ENCODE measurements at regions not wholly inside any gene's neighbourhood (a gene's known extent, or its start where the extent isn't known, plus 50 kb on each side); places are given as distances from the start of the nearest gene placed in this dataset.

DNA sequence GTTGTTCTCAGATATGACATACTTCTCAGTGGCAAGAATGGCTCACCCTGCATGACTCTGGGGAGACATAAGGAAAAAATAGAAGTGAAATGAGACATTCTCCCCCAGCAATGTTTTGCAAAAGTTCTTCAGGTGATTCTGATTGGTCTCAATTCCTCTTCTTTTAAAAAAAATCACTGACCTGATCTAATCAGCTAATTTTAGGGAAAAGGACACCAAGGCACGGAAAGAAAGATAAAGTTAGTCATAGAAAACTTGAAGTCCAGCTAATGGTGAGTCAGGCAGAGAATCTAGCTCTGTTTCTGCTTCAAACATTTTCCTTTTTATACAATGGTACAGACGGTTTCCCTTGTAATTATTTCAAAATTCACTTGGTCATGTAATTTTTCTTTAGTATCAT, 1018.9 kb upstream of the ARRDC3 start:
- Histone ChIP-seq H3K27me3 (ENCODE audit: insufficient read depth, low read length, poor library complexity, severe bottlenecking) (no peaks in the 10 kb centered on the region), H3K9me2 (replicated peaks; ENCODE audit: low read depth, low read length) (no peaks in the 10 kb centered on the region), H3K4me3 (ENCODE audit: low read length, poor library complexity, severe bottlenecking) (no peak overlapping the region), H3K36me3 (ENCODE audit: insufficient read depth, low read length) (no peaks in the 10 kb centered on the region), H3K4me1 (ENCODE audit: insufficient read depth, low read length, poor library complexity, severe bottlenecking) (no peaks in the 10 kb centered on the region), H3K9ac (ENCODE audit: low read depth, low read length, poor library complexity, severe bottlenecking) (no peak overlapping the region), H3K4me2 (ENCODE audit: low read depth, low read length, poor library complexity, severe bottlenecking) (no peak overlapping the region), H3K79me2 (ENCODE audit: insufficient read depth, low read length) (no peaks in the 10 kb centered on the region), H3F3A (ENCODE audit: low read depth) (no peaks in the 10 kb centered on the region), H4K20me1 (ENCODE audit: insufficient read depth, low read length, poor library complexity, severe bottlenecking) (no peaks in the 10 kb centered on the region), H3K9me3 (ENCODE audit: insufficient read depth, low read depth, low read length) (no peaks in the 10 kb centered on the region), H2AFZ (ENCODE audit: low read length) (no peak overlapping the region)
- TF ChIP-seq CTCF (conservative IDR thresholded peaks at IDR 0.05; ENCODE audit: low read length) (no peak), EZH2phosphoT487 (IDR thresholded peaks at IDR 0.05; ENCODE audit: borderline replicate concordance) (no peak)

GRCh38 chr5:92401492-92401891, 1018.4 kb upstream of the ARRDC3 start:
- no peak overlapping the region for H3K4me2 ChIP-seq (ENCODE audit: low read depth, low read length, poor library complexity, severe bottlenecking)

DNA sequence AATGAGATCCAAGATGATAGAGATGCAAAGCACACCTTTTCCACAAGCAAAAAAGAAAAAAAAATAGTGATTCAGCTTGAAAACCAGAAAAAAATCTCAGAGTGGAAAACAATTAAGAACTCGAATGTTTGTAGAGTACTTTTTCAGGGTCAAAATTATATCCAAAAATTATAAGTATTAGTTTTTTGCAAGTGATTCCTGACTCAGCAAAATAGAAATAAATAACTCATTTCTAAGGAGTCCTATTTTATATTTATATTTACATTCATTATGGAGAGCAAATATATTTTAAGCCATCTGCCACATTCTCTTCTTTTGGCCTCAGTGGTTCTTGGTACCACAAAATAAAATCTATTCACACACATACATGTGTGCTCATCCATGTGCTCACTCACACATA, 1011.8 kb upstream of the ARRDC3 start:
- Histone ChIP-seq H3K27me3 (ENCODE audit: insufficient read depth, low read length, poor library complexity, severe bottlenecking) (no peaks in the 10 kb centered on the region), H3K36me3 (ENCODE audit: insufficient read depth, low read length) (no peaks in the 10 kb centered on the region)

More at GRCh38 chr5:92401492-92401891, 1018.4 kb upstream of the ARRDC3 start:
- no peak overlapping the region for H3K9ac ChIP-seq (ENCODE audit: low read depth, low read length, poor library complexity, severe bottlenecking)
- no peaks in the 10 kb centered on the region for H3K79me2 ChIP-seq (ENCODE audit: insufficient read depth, low read length)
- H3K9me2 ChIP-seq (replicated peaks; ENCODE audit: low read depth, low read length) = no peaks in the 10 kb centered on the region
- no peaks in the 10 kb centered on the region for H3K36me3 ChIP-seq (ENCODE audit: insufficient read depth, low read length)
- no peaks in the 10 kb centered on the region for H4K20me1 ChIP-seq (ENCODE audit: insufficient read depth, low read length, poor library complexity, severe bottlenecking)
- TF ChIP-seq EZH2phosphoT487 (IDR thresholded peaks at IDR 0.05; ENCODE audit: borderline replicate concordance) = no peak
- TF ChIP-seq CTCF (conservative IDR thresholded peaks at IDR 0.05; ENCODE audit: low read length) = no peak
- no peak overlapping the region for H2AFZ ChIP-seq (ENCODE audit: low read length)
- H3K27me3 ChIP-seq (ENCODE audit: insufficient read depth, low read length, poor library complexity, severe bottlenecking) = no peaks in the 10 kb centered on the region
- H3K9me3 ChIP-seq (ENCODE audit: insufficient read depth, low read depth, low read length) = no peaks in the 10 kb centered on the region
- no peak overlapping the region for H3K4me3 ChIP-seq (ENCODE audit: low read length, poor library complexity, severe bottlenecking)
- H3K4me1 ChIP-seq (ENCODE audit: insufficient read depth, low read length, poor library complexity, severe bottlenecking) = no peaks in the 10 kb centered on the region
- H3F3A ChIP-seq (ENCODE audit: low read depth) = no peaks in the 10 kb centered on the region

More for the DNA sequence above, 1011.8 kb upstream of the ARRDC3 start:
- no peaks in the 10 kb centered on the region for H3K9me3 ChIP-seq (ENCODE audit: insufficient read depth, low read depth, low read length)
- no peaks in the 10 kb centered on the region for H3K79me2 ChIP-seq (ENCODE audit: insufficient read depth, low read length)
- no peaks in the 10 kb centered on the region for H4K20me1 ChIP-seq (ENCODE audit: insufficient read depth, low read length, poor library complexity, severe bottlenecking)
- no peaks in the 10 kb centered on the region for H3K9me2 ChIP-seq (replicated peaks; ENCODE audit: low read depth, low read length)
- TF ChIP-seq CTCF (conservative IDR thresholded peaks at IDR 0.05; ENCODE audit: low read length) (no peak), EZH2phosphoT487 (IDR thresholded peaks at IDR 0.05; ENCODE audit: borderline replicate concordance) (no peak)
- no peaks in the 10 kb centered on the region for H3K4me1 ChIP-seq (ENCODE audit: insufficient read depth, low read length, poor library complexity, severe bottlenecking)
- H3K9ac ChIP-seq (ENCODE audit: low read depth, low read length, poor library complexity, severe bottlenecking) = no peak overlapping the region
- H3K4me2 ChIP-seq (ENCODE audit: low read depth, low read length, poor library complexity, severe bottlenecking) = no peak overlapping the region
- H2AFZ ChIP-seq (ENCODE audit: low read length) = no peak overlapping the region
- no peak overlapping the region for H3K4me3 ChIP-seq (ENCODE audit: low read length, poor library complexity, severe bottlenecking)
- no peaks in the 10 kb centered on the region for H3F3A ChIP-seq (ENCODE audit: low read depth)

Measured in Loucy (cell line).